Mammary epithelial cell (primary cell): ENCODE measurements at regions not wholly inside any gene's neighbourhood (a gene's known extent, or its start where the extent isn't known, plus 50 kb on each side); places are given as distances from the start of the nearest gene placed in this dataset.

Experiments used
- EZH2 ChIP-seq: IDR thresholded peaks from 2 replicates; pipeline ENCODE4 v1.6.1; 2012; ENCODE audit warnings: low read length, inconsistent platforms, borderline replicate concordance
- TF ChIP-seq, protein P1 (sequence below), 2 donors: IDR thresholded peaks in 1 of 2; conservative IDR thresholded peaks in 1 of 2; 2 replicates each; pipeline ENCODE4 v1.5.1; 2011 to 2012; ENCODE audit warnings: inconsistent platforms in 2 of 2, low read length in 2 of 2, mild to moderate bottlenecking in 2 of 2, control low read depth in 1 of 2, low read depth in 1 of 2; ENCODE audit not compliant: insufficient read depth in 1 of 2; ENCODE audit errors: extremely low read depth in 1 of 2

- TF ChIP-seq, protein P1, sequence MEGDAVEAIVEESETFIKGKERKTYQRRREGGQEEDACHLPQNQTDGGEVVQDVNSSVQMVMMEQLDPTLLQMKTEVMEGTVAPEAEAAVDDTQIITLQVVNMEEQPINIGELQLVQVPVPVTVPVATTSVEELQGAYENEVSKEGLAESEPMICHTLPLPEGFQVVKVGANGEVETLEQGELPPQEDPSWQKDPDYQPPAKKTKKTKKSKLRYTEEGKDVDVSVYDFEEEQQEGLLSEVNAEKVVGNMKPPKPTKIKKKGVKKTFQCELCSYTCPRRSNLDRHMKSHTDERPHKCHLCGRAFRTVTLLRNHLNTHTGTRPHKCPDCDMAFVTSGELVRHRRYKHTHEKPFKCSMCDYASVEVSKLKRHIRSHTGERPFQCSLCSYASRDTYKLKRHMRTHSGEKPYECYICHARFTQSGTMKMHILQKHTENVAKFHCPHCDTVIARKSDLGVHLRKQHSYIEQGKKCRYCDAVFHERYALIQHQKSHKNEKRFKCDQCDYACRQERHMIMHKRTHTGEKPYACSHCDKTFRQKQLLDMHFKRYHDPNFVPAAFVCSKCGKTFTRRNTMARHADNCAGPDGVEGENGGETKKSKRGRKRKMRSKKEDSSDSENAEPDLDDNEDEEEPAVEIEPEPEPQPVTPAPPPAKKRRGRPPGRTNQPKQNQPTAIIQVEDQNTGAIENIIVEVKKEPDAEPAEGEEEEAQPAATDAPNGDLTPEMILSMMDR (conservative IDR thresholded peaks at IDR 0.05 in 1 of 2, IDR thresholded peaks at IDR 0.05 in 1 of 2; ENCODE audit: extremely low read depth in 1 of 2, insufficient read depth in 1 of 2, low read depth in 1 of 2, low read length in 2 of 2) = peak; percentile 95 to 99
- no peak for TF ChIP-seq EZH2
These were observed 714.5 kb upstream of the TENM3 start for GRCh38 chr4:181528570-181529184.
